ENCODE measurements at regions not wholly inside any gene's neighbourhood (a gene's known extent, or its start where the extent isn't known, plus 50 kb on each side); places are given as distances from the start of the nearest gene placed in this dataset.

GRCh38 chr4:79689740-79690139, 281.7 kb upstream of the GK2 start:
- H3K27me3 Mint-ChIP-seq (ENCODE audit: low read depth) = no peaks in the 10 kb centered on the region
- POLR2A ChIA-PET = no interaction called here

GRCh38 chr4:79688691-79689090, 280.7 kb upstream of the GK2 start:
- H3K4me1 Mint-ChIP-seq = no peaks in the 10 kb centered on the region
- no peak overlapping the region for H3K4me3 Mint-ChIP-seq
- ChIA-PET POLR2A (no interaction called here), CTCF (no interaction called here)
- no peak for ATAC-seq
- peaks cover 16% of the 10 kb centered on the region for H3K9me3 Mint-ChIP-seq
- DNase-seq (ENCODE audit: low spot score) = no peak
- H3K27ac Mint-ChIP-seq = no peak overlapping the region
- no peaks in the 10 kb centered on the region for H3K27me3 Mint-ChIP-seq (ENCODE audit: low read depth)
- H3K36me3 Mint-ChIP-seq = peaks cover 5% of the 10 kb centered on the region
- TF ChIP-seq ZNF219 (CRISPR knock-in tag; IDR thresholded peaks at IDR 0.05; ENCODE audit: borderline replicate concordance) (no peak), CDX4 (CRISPR knock-in tag; IDR thresholded peaks at IDR 0.05; ENCODE audit: borderline replicate concordance) (no peak), JAZF1 (CRISPR knock-in tag; IDR thresholded peaks at IDR 0.05) (no peak), ZBTB21 (CRISPR knock-in tag; IDR thresholded peaks at IDR 0.05; ENCODE audit: borderline replicate concordance) (no peak), GTF2I (CRISPR knock-in tag; conservative IDR thresholded peaks at IDR 0.05) (no peak), TEAD1 (CRISPR knock-in tag; IDR thresholded peaks at IDR 0.05) (no peak), GRHL2 (CRISPR knock-in tag; IDR thresholded peaks at IDR 0.05; ENCODE audit: insufficient replicate concordance, severe bottlenecking) (no peak), AFF4 (CRISPR knock-in tag; IDR thresholded peaks at IDR 0.05; ENCODE audit: borderline replicate concordance) (no peak), ZNF532 (CRISPR knock-in tag; IDR thresholded peaks at IDR 0.05; ENCODE audit: borderline replicate concordance) (no peak)

More at GRCh38 chr4:79689740-79690139, 281.7 kb upstream of the GK2 start:
- CTCF ChIA-PET = no interaction called here
- TF ChIP-seq TEAD1 (CRISPR knock-in tag; IDR thresholded peaks at IDR 0.05) = no peak
- TF ChIP-seq ZNF532 (CRISPR knock-in tag; IDR thresholded peaks at IDR 0.05; ENCODE audit: borderline replicate concordance) = no peak
- TF ChIP-seq ZSCAN18 (CRISPR knock-in tag; IDR thresholded peaks at IDR 0.05) = no peak
- no peak for TF ChIP-seq ATF1 (CRISPR knock-in tag; IDR thresholded peaks at IDR 0.05)
- no peak for TF ChIP-seq PRRX2 (CRISPR knock-in tag; IDR thresholded peaks at IDR 0.05)
- TF ChIP-seq HMGA2 (CRISPR knock-in tag; IDR thresholded peaks at IDR 0.05) = no peak
- no peak for TF ChIP-seq TP53 (CRISPR knock-in tag; IDR thresholded peaks at IDR 0.05)
- TF ChIP-seq SP1 (CRISPR knock-in tag; conservative IDR thresholded peaks at IDR 0.05) = no peak
- no peak for TF ChIP-seq GTF2I (CRISPR knock-in tag; conservative IDR thresholded peaks at IDR 0.05)
- TF ChIP-seq NFYB (CRISPR knock-in tag; conservative IDR thresholded peaks at IDR 0.05; ENCODE audit: low read depth) = no peak
- TF ChIP-seq JUN (CRISPR knock-in tag; IDR thresholded peaks at IDR 0.05) = no peak
- Mint-ChIP-seq H3K9me3 (peaks cover 26% of the 10 kb centered on the region), H3K36me3 (peaks cover 15% of the 10 kb centered on the region), H3K27ac (no peak overlapping the region), H3K4me1 (no peaks in the 10 kb centered on the region), H3K4me3 (no peak overlapping the region)
- no peak for ATAC-seq
- no peak for DNase-seq (ENCODE audit: low spot score)
